ENCODE measurements at regions not wholly inside any gene's neighbourhood (a gene's known extent, or its start where the extent isn't known, plus 50 kb on each side); places are given as distances from the start of the nearest gene placed in this dataset.

DNA sequence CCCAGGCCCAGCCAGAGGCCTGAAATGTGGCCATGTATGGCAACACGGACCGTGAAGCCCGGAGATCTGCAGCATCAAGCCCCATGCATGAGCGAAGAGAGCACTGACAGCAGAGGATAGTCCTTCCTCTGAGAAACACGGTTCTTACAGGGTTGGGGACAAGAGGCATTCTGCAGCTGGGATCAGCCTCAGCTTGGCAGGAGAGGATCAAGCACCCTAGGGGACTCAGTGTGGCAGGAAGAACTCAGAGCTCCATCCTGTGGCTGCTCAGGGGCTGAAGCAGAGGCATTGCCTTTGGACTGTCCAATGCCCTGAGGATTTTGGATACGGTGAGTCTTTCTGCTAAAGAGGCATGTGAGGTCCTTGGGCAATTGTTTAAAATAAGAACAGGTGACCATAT is 368.7 kb downstream of the ZNF516 start:
- intact Hi-C loops (cut with micrococcal nuclease), result no loop called here
- 3% methylated on average over 4 of the region's 6 CpGs for WGBS (ENCODE audit: insufficient coverage, low coverage, missing lambda C conversion rate)
- Histone ChIP-seq H3K4me1 (replicated peaks in 1 of 2; ENCODE audit: control insufficient read depth in 2 of 2, insufficient read depth in 2 of 2, low read length in 2 of 2) (no peaks in the 10 kb centered on the region), H2AFZ (ENCODE audit: low read depth, low read length) (no peak overlapping the region), H3K27me3 (ENCODE audit: control insufficient read depth in 2 of 2, insufficient read depth in 2 of 2, low read length in 2 of 2) (no peaks in the 10 kb centered on the region; a peak in 1 of 5 replicates), H3K27ac (ENCODE audit: extremely low read depth, low read depth, low read length) (no peak overlapping the region), H3K79me2 (ENCODE audit: control insufficient read depth, insufficient read depth, low read length) (no peaks in the 10 kb centered on the region), H3K4me3 (no peak overlapping the region), H3K4me2 (ENCODE audit: insufficient read depth, low read length) (no peak overlapping the region), H3K9me1 (ENCODE audit: control insufficient read depth, insufficient read depth, low read length) (no peaks in the 10 kb centered on the region), H3K9ac (ENCODE audit: insufficient read depth in 1 of 2, low read depth in 2 of 2, low read length in 2 of 2) (no peak overlapping the region; a peak in 1 of 4 replicates), H4K20me1 (replicated peaks; ENCODE audit: control insufficient read depth, insufficient read depth, low read length) (no peaks in the 10 kb centered on the region), H3K9me3 (replicated peaks; ENCODE audit: control insufficient read depth, insufficient read depth, low read depth, low read length) (no peaks in the 10 kb centered on the region), H3K36me3 (ENCODE audit: control insufficient read depth, insufficient read depth, low read length) (no peaks in the 10 kb centered on the region)
- CTCF ChIA-PET (ENCODE audit: low intra/inter-chr PET ratio), result no interaction called here
- POLR2A ChIA-PET, result no interaction called here
- no peak for TF ChIP-seq RB1 (IDR thresholded peaks at IDR 0.05; ENCODE audit: low read depth)
- TF ChIP-seq ARID1B (IDR thresholded peaks at IDR 0.05), result no peak
- no peak for TF ChIP-seq CHD2 (IDR thresholded peaks at IDR 0.05; ENCODE audit: low read depth, low read length)
- no TSS peak for BruUV-seq (replicated peaks)
- in situ Hi-C loops (cut with MboI), result no loop called here
- DNase-seq (ENCODE audit: extremely low read depth in 1 of 4, low spot score in 3 of 4) (no peak), ATAC-seq (no peak), FAIRE-seq (no peak)

DNA sequence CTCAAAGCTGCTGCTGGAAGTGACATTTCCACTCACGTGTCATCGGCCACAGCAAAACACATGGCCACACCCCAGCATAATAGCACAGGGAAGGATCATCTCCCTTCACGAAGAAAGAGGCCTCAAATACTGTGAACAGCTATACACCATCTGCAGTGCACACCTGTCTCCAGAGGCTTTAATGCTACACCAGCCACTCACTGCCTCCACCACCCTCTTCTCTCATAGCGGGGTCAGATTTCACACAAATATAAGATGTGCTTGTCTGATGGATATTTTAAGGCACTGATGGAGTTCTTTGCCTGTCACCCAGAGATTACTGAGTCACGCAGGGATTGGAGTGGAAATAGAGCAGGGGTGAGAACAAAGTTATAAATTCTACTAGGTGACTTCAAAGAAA is 374.0 kb downstream of the ZNF516 start:
- in situ Hi-C loops (cut with MboI) (no loop called here), intact Hi-C loops (cut with micrococcal nuclease) (no loop called here)
- Histone ChIP-seq H3K9me1 (ENCODE audit: control insufficient read depth, insufficient read depth, low read length) (no peaks in the 10 kb centered on the region), H3K27me3 (ENCODE audit: control insufficient read depth in 2 of 2, insufficient read depth in 2 of 2, low read length in 2 of 2) (no peaks in the 10 kb centered on the region; a peak in 1 of 5 replicates), H3K4me3 (no peak overlapping the region), H4K20me1 (replicated peaks; ENCODE audit: control insufficient read depth, insufficient read depth, low read length) (no peaks in the 10 kb centered on the region), H3K79me2 (ENCODE audit: control insufficient read depth, insufficient read depth, low read length) (no peaks in the 10 kb centered on the region), H3K4me1 (replicated peaks in 1 of 2; ENCODE audit: control insufficient read depth in 2 of 2, insufficient read depth in 2 of 2, low read length in 2 of 2) (no peaks in the 10 kb centered on the region), H3K4me2 (ENCODE audit: insufficient read depth, low read length) (no peak overlapping the region), H3K27ac (ENCODE audit: extremely low read depth, low read depth, low read length) (no peak overlapping the region), H3K9ac (ENCODE audit: insufficient read depth in 1 of 2, low read depth in 2 of 2, low read length in 2 of 2) (no peak overlapping the region), H3K9me3 (replicated peaks; ENCODE audit: control insufficient read depth, insufficient read depth, low read depth, low read length) (no peaks in the 10 kb centered on the region), H2AFZ (ENCODE audit: low read depth, low read length) (no peak overlapping the region), H3K36me3 (ENCODE audit: control insufficient read depth, insufficient read depth, low read length) (no peaks in the 10 kb centered on the region)
- no TSS peak for BruUV-seq (replicated peaks)
- ATAC-seq, result no peak
- no peak for DNase-seq (ENCODE audit: extremely low read depth in 1 of 4, low spot score in 3 of 4)
- ChIA-PET CTCF (ENCODE audit: low intra/inter-chr PET ratio) (no interaction called here), POLR2A (no interaction called here)
- 0% methylated on average over 3 of the region's 5 CpGs for WGBS (ENCODE audit: insufficient coverage, low coverage, missing lambda C conversion rate)
- no peak for FAIRE-seq
- TF ChIP-seq ZNF75A (CRISPR knock-in tag; IDR thresholded peaks at IDR 0.05) (no peak), PHB2 (IDR thresholded peaks at IDR 0.05; ENCODE audit: low read depth) (no peak), HDAC6 (IDR thresholded peaks at IDR 0.05; ENCODE audit: low read depth, low read length) (no peak), ETV1 (tag; conservative IDR thresholded peaks at IDR 0.05; ENCODE audit: low read depth) (no peak), HDAC2 (IDR thresholded peaks at IDR 0.05) (no peak), ZNF197 (CRISPR knock-in tag; IDR thresholded peaks at IDR 0.05; ENCODE audit: low read depth) (no peak), POLR3G (IDR thresholded peaks at IDR 0.05; ENCODE audit: extremely low read depth, insufficient read length, insufficient replicate concordance) (no peak), GTF2F1 (IDR thresholded peaks at IDR 0.05; ENCODE audit: low read depth, low read length) (no peak)
- TF ChIP-seq, protein P1, sequence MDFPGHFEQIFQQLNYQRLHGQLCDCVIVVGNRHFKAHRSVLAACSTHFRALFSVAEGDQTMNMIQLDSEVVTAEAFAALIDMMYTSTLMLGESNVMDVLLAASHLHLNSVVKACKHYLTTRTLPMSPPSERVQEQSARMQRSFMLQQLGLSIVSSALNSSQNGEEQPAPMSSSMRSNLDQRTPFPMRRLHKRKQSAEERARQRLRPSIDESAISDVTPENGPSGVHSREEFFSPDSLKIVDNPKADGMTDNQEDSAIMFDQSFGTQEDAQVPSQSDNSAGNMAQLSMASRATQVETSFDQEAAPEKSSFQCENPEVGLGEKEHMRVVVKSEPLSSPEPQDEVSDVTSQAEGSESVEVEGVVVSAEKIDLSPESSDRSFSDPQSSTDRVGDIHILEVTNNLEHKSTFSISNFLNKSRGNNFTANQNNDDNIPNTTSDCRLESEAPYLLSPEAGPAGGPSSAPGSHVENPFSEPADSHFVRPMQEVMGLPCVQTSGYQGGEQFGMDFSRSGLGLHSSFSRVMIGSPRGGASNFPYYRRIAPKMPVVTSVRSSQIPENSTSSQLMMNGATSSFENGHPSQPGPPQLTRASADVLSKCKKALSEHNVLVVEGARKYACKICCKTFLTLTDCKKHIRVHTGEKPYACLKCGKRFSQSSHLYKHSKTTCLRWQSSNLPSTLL (IDR thresholded peaks at IDR 0.05), result no peak

Data from K562 (cell line).